ENCODE measurements at regions not wholly inside any gene's neighbourhood (a gene's known extent, or its start where the extent isn't known, plus 50 kb on each side); places are given as distances from the start of the nearest gene placed in this dataset.
A peak's percentile ranks its signal among the peaks of the same experiment; 100 is the strongest.

- no peak overlapping the region for H2AFZ ChIP-seq (ENCODE audit: low read depth)
- no peaks in the 10 kb centered on the region for H3F3A ChIP-seq (replicated peaks; ENCODE audit: insufficient read depth)
- H3K4me2 ChIP-seq = no peak overlapping the region
- TF ChIP-seq CTCF (IDR thresholded peaks at IDR 0.05) (peak; percentile 10; the same call in 1 of the 2 replicates), MXI1 (IDR thresholded peaks at IDR 0.05; ENCODE audit: low read depth, low read length) (no peak)
- H3K27me3 ChIP-seq (ENCODE audit: insufficient read depth) = no peaks in the 10 kb centered on the region
- WGBS (ENCODE audit: low lambda C conversion rate) = 29% methylated on average over 1 of the region's 3 CpGs
- no peak overlapping the region for H3K27ac ChIP-seq (ENCODE audit: low read depth in 2 of 2, low read length in 1 of 2)
- no peaks in the 10 kb centered on the region for H3K36me3 ChIP-seq (replicated peaks in 1 of 2; ENCODE audit: control insufficient read depth in 1 of 2, insufficient read depth in 2 of 2, low read length in 1 of 2)
- no peak overlapping the region for H3K4me3 ChIP-seq (ENCODE audit: low read depth in 2 of 2, low read length in 1 of 2)
- POLR2A ChIA-PET = no interaction called here
- no peaks in the 10 kb centered on the region for H3K9me3 ChIP-seq
- H3K9me2 ChIP-seq = no peaks in the 10 kb centered on the region
- no peaks in the 10 kb centered on the region for H3K79me2 ChIP-seq (ENCODE audit: insufficient read depth)
- no peak for DNase-seq
- CTCF ChIA-PET = interaction anchor here (1.0 kb wide), 1 partner anchor 9 kb away, joined by 3 read pairs; no protein-coding TSS in a partner anchor
- no peak overlapping the region for H3K9ac ChIP-seq
- peaks cover 0 to 7% of the 10 kb centered on the region in 2 experiments; a peak in 3 of 4 replicates for H3K4me1 ChIP-seq (ENCODE audit: control insufficient read depth in 1 of 2, insufficient read depth in 2 of 2, low read depth in 1 of 2, low read length in 1 of 2)
- no peaks in the 10 kb centered on the region for H4K20me1 ChIP-seq (ENCODE audit: insufficient read depth)
Measured at GRCh38 chr13:97631158-97631557, 197.2 kb downstream of the RAP2A start.

GRCh38 chr13:97639236-97639635 is 205.3 kb downstream of the RAP2A start:
- no peak for DNase-seq
- Histone ChIP-seq H3K36me3 (replicated peaks in 1 of 2; ENCODE audit: control insufficient read depth in 1 of 2, insufficient read depth in 2 of 2, low read length in 1 of 2) (no peaks in the 10 kb centered on the region), H3K4me2 (no peak overlapping the region), H3K4me3 (ENCODE audit: low read depth in 2 of 2, low read length in 1 of 2) (no peak overlapping the region), H3K79me2 (ENCODE audit: insufficient read depth) (no peaks in the 10 kb centered on the region), H2AFZ (ENCODE audit: low read depth) (no peak overlapping the region), H3K4me1 (ENCODE audit: control insufficient read depth in 1 of 2, insufficient read depth in 2 of 2, low read depth in 1 of 2, low read length in 1 of 2) (no peaks in the 10 kb centered on the region), H3K27me3 (ENCODE audit: insufficient read depth) (no peaks in the 10 kb centered on the region), H3K9ac (no peak overlapping the region), H3K9me2 (no peaks in the 10 kb centered on the region), H3K9me3 (no peaks in the 10 kb centered on the region), H3K27ac (ENCODE audit: low read depth in 2 of 2, low read length in 1 of 2) (no peak overlapping the region), H4K20me1 (ENCODE audit: insufficient read depth) (no peaks in the 10 kb centered on the region), H3F3A (replicated peaks; ENCODE audit: insufficient read depth) (no peaks in the 10 kb centered on the region)
- TF ChIP-seq RCOR1 (IDR thresholded peaks at IDR 0.05; ENCODE audit: low read length) (no peak), RFX5 (IDR thresholded peaks at IDR 0.05; ENCODE audit: low read length) (no peak), MAX (IDR thresholded peaks at IDR 0.05; ENCODE audit: low read depth) (no peak), NRF1 (IDR thresholded peaks at IDR 0.05; ENCODE audit: low read depth, low read length) (no peak), RAD21 (IDR thresholded peaks at IDR 0.05; ENCODE audit: low read length) (no peak), FOSL2 (IDR thresholded peaks at IDR 0.05; ENCODE audit: borderline replicate concordance, low read depth) (no peak), POLR2AphosphoS5 (IDR thresholded peaks at IDR 0.05; ENCODE audit: low read depth, low read length) (no peak), EP300 (IDR thresholded peaks at IDR 0.05; ENCODE audit: borderline replicate concordance in 1 of 2, low read depth in 1 of 2, low read length in 1 of 2) (no peak), ELF1 (IDR thresholded peaks at IDR 0.05) (no peak), SMC3 (IDR thresholded peaks at IDR 0.05; ENCODE audit: low read depth, low read length) (no peak), RXRA (IDR thresholded peaks at IDR 0.05; ENCODE audit: borderline replicate concordance, low read depth) (no peak), IRF3 (IDR thresholded peaks at IDR 0.05; ENCODE audit: low read depth, low read length) (no peak)
- TF ChIP-seq, protein P1, sequence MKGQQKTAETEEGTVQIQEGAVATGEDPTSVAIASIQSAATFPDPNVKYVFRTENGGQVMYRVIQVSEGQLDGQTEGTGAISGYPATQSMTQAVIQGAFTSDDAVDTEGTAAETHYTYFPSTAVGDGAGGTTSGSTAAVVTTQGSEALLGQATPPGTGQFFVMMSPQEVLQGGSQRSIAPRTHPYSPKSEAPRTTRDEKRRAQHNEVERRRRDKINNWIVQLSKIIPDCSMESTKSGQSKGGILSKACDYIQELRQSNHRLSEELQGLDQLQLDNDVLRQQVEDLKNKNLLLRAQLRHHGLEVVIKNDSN (IDR thresholded peaks at IDR 0.05; ENCODE audit: borderline replicate concordance, low read depth) = no peak
- TF ChIP-seq, protein P2, sequence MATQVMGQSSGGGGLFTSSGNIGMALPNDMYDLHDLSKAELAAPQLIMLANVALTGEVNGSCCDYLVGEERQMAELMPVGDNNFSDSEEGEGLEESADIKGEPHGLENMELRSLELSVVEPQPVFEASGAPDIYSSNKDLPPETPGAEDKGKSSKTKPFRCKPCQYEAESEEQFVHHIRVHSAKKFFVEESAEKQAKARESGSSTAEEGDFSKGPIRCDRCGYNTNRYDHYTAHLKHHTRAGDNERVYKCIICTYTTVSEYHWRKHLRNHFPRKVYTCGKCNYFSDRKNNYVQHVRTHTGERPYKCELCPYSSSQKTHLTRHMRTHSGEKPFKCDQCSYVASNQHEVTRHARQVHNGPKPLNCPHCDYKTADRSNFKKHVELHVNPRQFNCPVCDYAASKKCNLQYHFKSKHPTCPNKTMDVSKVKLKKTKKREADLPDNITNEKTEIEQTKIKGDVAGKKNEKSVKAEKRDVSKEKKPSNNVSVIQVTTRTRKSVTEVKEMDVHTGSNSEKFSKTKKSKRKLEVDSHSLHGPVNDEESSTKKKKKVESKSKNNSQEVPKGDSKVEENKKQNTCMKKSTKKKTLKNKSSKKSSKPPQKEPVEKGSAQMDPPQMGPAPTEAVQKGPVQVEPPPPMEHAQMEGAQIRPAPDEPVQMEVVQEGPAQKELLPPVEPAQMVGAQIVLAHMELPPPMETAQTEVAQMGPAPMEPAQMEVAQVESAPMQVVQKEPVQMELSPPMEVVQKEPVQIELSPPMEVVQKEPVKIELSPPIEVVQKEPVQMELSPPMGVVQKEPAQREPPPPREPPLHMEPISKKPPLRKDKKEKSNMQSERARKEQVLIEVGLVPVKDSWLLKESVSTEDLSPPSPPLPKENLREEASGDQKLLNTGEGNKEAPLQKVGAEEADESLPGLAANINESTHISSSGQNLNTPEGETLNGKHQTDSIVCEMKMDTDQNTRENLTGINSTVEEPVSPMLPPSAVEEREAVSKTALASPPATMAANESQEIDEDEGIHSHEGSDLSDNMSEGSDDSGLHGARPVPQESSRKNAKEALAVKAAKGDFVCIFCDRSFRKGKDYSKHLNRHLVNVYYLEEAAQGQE (IDR thresholded peaks at IDR 0.05; ENCODE audit: low read depth, low read length) = no peak
- ChIA-PET CTCF (no interaction called here), POLR2A (no interaction called here)
